RCC 7860 (cell line): ENCODE measurements at regions not wholly inside any gene's neighbourhood (a gene's known extent, or its start where the extent isn't known, plus 50 kb on each side); places are given as distances from the start of the nearest gene placed in this dataset.
"Not testable (repeated sequence)": the region's sequence is repeated elsewhere in the genome, so short reads cannot be mapped to it uniquely, and the experiment has no call there.

Experiments
- DNase-seq: peaks from one replicate; pipeline ENCODE4 v3.0.0-alpha.2; 2015; ENCODE audit warnings: low spot score
- FAIRE-seq: peaks from 2 replicates; lab custom pipeline; 2012; peaks lifted over from hg19 to GRCh38; lab: Jason Lieb, UNC

DNA sequence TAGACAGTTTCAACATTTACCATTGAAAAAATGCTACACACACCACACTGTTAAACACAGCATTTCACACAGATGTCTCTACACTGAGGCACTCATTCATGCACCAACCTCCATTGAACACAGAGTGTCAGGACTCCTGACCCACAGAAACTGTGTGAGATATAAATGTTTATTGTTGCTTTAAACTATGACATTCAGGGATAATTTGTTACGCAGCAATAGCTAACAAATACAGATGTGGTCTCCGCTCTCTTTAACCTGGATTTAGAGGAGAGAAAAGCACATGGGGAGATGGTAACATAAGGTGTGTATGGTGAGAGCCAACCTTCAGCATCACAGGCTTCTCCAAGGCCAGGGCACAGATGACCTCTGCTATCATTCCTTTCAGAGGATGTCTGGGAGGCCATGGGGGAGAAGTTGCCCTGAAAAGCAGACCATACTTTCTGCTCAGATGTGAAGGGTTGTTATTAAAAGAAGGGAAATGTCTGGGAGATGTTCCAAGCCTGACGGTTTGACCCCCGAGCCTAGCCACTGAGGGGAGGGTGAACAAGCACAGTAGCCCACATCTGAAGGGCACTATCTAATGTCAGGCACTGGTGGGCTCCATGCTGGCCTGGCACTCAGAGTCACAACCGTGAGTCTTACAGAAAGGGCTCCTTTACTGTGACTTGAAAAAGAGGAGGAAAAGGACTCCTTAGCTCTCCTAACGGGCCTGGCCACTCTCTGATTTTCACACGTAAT is 284.5 kb upstream of the TLE3 start:
- DNase-seq: no peak
- no peak for FAIRE-seq

DNA sequence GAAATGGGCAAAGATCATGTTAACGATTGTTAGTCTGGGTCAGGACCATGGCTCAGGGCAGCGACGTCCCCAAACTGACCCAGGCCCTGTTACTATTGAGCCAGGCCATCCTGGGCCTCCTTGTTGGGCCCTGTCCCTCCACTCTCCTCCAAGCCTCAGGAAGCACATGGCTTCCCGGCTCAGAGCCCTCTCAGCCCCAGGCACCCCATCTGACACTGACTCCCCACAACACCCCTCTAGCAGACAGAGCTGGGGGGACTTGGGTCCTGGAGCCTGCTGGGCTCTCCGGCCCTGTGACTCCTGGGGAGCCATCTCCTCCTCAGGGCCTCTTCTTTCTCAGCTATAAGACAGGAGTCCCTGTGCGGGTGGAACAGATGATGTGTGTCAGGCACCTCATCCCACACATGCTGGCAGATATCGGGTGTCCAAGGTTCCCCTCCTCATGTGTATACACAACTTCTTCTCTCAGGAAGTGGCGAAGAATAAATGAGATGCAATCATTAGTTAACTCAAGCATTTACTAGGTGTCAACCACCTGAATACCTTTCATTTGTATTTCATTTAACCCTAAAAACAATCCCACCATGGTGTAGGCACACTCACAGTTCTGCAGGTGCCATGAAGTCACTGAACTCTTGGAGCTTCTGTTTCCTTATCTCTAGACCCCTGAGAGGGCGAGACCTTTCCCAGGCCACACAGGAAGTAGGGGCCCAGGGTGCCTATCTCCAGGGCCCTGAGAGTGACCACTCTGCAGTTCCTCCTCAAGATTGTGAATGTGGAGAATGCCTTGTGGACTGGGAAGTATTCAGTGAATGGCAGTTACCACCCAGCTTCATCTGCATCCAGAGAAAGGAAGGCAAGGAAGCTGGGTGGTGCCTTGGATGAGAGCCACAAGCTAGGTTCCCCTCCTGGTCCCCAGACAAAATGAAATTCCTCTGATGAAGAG is 282.5 kb upstream of the TLE3 start:
- DNase-seq: no peak
- FAIRE-seq: no peak

DNA sequence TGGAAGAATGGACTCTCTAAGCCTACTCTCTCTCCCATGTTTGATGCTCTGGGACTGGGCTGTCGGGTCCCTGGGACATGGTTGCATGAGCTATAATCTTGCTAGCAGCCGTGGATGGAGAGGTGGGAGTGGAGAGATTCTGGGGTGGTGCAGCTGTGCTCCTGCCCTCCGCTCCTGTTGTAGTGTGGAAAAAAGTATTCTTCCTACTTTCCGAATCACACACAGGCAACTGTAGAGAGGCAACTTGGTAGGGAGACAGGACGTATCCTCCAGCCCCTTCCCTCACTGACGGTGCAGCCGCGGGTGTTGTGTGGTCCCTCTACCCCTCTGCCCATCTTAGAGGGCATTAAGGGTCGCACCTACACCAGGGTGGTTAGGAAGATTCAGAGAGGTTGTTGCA is 281.4 kb upstream of the TLE3 start:
- DNase-seq: no peak
- FAIRE-seq: no peak

DNA sequence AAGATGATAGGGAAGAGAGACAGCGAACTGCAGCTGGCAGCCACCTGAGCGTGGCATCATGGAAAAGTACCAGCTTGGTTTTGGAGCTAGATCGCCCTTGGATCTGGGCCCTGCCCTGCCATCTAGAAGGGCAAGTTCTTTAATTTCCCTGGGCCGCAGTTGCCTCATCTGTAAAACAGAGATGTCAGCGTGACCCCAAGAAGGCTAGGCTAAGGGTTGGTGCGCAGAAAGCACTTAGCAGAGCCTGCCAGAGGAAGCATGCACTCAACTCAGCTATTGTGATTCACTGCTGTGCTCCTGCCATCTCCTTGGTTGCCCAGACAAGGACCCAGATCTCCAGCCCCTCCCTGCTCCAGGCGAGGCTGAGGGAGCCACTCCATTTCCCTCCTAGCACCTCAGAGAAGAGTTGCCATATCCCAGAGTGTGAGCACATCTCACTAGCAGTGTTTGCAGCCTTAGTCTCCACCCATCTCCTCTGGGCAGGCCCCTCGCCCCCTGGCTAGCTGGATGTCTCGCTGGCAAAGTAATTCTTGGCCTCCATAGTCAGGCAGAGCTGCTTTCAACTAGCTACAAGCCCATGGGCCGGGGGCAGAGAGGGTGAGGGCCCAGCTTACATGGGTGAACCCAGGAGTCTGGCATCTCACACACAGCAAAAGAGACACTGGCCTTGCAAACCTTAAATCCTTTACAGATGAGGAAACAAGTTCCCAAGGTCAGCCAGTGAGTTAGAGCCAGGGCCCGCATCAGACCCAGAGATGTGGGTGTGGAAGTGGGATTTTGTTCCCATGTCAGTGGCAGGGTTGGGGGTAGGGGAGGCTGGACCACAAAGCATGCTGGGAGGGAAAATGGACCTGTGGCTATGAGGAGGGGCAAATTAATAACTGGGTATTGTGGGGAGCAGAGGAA is 280.7 kb upstream of the TLE3 start:
- DNase-seq (no peak), FAIRE-seq (no peak)

DNA sequence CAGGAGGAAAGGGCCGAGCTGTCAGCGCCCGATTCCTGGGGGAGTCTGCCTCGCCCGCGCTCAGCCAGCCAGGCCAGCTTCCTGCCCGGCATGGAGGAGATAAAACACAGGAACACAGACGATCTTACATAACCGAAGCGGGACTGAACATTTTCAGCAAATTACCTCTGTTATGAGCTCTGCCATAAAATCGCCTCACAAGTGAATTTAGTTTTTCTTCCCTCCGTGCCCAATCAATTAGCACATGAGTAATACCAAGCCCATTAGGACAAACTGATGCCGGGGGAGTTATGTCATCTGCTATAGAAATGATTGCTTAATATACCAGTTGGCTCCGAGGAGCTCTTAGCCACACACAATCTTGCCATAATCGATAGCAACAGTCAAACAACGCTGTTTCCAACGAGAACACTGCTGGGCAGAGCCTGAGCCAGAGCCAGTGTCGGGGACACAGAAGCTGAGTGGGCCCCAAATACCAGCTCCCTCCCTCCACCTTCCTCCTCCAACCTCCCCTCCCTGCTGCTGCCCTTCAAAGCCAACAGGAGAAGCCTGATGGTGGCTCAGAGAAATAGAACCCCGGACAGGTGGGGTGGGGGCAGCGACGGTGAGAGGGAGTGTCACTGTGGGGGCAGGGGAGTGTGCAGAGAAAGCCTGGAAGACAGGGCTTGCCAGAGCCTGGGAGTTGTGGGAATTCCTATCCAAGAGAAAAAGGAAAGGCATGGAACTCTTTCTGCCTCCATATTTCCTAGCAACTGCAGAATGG is 279.4 kb upstream of the TLE3 start:
- FAIRE-seq (no peak), DNase-seq (no peak)

DNA sequence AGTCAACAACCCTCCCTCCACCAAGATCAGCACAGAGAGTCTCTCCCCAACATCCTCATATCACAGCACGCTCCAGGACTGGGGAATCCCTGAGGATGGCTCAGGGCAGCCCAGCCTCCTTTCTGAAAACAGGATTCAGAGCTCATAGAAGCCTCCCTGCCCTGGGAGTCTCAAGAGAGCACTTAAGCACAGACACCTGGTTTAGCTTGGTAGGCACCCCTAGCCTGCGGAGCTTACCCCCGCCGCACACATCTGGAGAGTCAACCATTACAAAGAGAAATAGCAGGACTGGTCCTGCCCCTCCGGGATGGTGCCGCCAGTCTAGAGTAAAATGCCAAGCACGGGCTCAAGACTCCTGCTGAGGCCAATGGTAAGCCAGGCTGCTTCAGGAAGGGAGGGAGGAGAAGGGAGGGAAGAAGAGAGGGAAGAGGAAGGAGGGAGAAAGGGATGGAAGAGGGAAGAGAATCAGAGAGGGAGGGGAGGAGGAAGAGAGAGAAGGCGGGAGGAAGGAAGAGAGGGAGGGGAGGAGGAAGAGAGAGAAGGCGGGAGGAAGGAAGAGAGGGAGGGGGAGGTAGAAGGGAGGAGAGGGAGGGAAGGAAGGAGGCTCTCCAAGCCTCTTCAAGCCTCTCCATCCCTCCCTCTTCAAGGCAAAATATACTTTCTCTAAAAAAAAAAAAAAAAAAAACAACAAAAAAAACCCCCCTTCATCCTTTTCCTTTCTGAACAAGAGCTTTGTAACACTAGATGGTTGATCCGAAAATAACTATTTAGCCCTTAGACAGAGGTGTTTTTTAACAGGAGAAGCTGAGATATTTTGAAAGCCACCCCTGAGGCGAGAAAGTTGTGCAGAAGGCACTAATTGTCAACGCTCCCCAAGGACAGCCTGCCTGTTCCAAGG is 278.6 kb upstream of the TLE3 start:
- DNase-seq (no peak), FAIRE-seq (no peak)

DNA sequence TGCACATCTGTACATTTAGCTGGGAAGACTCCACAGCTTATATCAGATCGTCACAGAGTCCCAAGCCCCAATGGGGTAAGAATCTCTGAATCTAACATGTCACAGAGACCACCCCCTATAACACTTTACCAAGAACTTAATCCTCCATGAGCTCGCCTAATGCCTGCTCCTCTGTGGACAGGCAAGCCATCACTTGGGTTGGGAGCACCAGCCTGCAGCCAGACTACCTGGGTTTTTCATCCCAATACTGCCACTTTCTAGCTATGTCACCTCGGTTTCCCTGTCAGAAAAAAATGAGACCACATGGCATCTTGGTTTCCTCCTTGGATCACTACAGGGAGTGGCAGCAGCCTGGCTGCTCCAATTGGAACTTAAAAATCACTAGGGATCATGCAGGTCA is 277.9 kb upstream of the TLE3 start:
- DNase-seq (no peak), FAIRE-seq (no peak)

DNA sequence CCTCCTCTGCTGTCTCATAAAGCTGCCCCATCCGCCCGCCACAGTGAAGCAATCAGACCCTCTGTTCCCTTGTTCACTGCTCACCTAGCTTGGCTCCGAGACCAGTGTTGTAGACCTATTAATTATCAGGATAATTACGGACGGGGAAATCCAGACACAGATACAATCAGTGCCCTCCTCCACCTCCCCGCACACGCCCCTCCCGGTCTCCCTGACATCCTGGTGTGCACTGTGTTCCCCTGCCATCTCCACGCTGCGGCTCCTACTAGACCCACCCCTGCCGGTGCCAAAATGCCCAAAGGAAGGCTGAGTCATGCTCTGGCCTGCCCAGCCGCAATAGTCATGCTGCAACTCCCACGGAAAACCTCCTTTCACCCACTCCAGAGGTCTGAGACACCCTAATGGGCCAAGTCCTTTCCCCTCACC is 277.3 kb upstream of the TLE3 start:
- FAIRE-seq (peak; percentile 34), DNase-seq (peak; percentile 69)

GRCh38 chr15:70374096-70374495 is 276.4 kb upstream of the TLE3 start:
- FAIRE-seq: no peak

GRCh38 chr15:70373439-70373838 is 275.7 kb upstream of the TLE3 start:
- not testable (repeated sequence) for DNase-seq, FAIRE-seq

More at GRCh38 chr15:70374096-70374495, 276.4 kb upstream of the TLE3 start:
- DNase-seq: no peak

DNA sequence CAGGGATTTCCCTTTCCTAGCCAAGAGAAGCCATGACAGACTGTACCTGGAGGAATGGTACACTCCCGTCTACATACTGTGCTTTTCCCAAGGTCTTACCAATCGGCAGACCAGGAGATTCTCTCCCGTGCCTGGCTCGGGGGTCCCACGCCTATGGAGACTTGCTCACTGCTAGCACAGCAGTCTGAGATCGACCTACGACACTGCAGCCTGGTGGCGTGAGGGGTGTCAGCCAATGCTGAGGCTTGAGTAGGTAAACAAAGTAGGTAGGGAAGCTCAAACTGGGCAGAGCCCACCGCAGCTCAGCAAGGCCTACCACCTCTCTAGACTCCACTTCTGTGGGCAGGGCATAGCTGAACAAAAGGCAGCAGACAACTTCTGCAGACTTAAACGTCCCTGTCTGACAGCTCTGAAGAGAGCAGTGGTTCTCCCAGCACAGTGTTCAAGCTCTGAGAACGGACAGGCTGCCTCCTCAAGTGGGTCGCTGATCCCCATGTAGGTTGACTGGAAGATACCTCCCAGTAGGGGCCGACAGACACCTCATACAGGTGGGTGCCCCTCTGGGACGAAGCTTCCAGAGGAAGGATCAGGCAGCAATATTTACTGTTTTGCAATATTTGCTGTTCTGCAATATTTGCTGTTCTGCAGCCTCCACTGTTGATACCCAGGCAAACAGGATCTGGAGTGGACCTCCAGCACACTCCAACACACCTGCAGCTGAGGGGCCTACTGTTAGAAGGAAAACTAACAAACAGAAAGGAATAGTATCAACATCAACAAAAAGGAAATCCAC is 270.4 kb upstream of the TLE3 start:
- FAIRE-seq, DNase-seq: not testable (repeated sequence)

DNA sequence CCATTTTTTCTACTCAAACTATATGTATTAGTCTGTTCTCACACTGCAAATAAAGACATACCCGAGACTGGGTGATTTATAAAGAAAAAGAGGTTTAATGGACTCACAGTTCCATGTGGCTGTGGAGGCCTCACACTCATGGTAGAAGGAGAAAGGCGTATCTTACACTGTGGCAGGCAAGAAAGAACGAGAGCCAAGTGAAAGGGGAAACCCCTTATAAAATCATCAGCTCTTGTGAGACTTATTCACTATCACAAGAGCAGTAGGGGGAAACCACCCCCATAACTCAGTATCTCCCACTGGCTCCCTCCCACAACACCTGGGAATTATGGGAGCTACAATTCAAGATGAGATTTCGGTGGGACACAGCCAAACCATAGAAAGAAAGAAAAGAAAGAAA is 266.3 kb upstream of the TLE3 start:
- FAIRE-seq, DNase-seq: not testable (repeated sequence)

- FAIRE-seq (no peak), DNase-seq (no peak)
Measured at GRCh38 chr15:70362886-70363285, 265.2 kb upstream of the TLE3 start.

GRCh38 chr15:70362350-70362749 is 264.6 kb upstream of the TLE3 start:
- FAIRE-seq: no peak
- no peak for DNase-seq

DNA sequence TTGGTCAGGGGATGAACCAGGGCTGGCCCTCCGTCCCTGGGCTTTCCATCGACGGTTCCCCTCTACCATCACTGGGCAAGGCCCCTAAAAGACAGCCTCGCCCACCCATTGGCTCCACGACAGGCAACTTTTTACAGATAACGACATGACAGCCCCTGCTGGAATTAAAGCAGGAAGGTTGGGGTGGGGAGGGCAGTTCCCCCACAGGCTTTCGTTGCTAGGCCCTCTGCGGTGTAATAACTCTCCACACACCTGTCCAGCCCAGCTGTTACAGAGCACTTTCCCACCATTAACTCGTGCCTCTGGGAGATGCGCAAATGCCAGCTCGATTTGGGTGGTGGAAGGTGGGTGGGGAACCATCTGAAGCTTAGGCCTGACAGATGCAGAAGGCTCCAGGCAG is 264.2 kb upstream of the TLE3 start:
- FAIRE-seq (no peak), DNase-seq (no peak)

DNA sequence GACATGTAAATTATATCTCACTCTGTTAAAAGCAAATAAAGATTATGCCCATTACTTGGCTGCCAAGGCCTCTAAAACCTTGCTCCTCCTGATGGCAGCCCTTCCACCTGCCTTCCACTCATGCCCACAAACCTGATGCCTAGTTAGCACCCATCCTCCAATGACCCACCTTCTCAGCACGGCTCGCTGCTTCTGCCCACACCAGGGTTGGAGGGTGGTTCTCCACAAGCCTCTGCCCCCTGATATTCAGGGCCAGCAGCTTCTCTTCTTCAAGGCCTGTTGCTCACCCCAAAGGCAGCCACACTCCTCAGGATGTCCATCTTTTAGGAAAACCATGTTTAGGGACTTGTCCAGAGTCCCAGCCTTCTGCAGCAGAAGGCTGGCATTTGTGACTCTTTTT is 263.4 kb upstream of the TLE3 start:
- FAIRE-seq (no peak), DNase-seq (no peak)

- FAIRE-seq: no peak
- no peak for DNase-seq
Measured at GRCh38 chr15:70358871-70359647, 261.3 kb upstream of the TLE3 start.
